ENCODE measurements at regions not wholly inside any gene's neighbourhood (a gene's known extent, or its start where the extent isn't known, plus 50 kb on each side); places are given as distances from the start of the nearest gene placed in this dataset.
"Not testable (repeated sequence)": the region's sequence is repeated elsewhere in the genome, so short reads cannot be mapped to it uniquely, and the experiment has no call there.

DNA sequence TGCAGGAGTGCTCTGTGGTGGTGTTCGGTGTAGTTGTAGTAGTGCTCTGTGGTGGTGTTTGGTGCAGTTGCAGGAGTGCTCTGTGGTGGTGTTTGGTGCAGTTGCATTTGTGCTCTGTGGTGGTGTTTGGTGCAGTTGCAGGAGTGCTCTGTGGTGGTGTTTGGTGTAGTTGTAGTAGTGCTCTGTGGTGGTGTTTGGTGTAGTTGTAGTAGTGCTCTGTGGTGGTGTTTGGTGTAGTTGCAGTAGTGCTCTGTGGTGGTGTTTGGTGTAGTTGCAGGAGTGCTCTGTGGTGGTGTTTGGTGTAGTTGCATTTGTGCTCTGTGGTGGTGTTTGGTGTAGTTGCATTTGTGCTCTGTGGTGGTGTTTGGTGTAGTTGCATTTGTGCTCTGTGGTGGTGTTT is 706.9 kb upstream of the FRG1 start:
- TF ChIP-seq, protein P1, sequence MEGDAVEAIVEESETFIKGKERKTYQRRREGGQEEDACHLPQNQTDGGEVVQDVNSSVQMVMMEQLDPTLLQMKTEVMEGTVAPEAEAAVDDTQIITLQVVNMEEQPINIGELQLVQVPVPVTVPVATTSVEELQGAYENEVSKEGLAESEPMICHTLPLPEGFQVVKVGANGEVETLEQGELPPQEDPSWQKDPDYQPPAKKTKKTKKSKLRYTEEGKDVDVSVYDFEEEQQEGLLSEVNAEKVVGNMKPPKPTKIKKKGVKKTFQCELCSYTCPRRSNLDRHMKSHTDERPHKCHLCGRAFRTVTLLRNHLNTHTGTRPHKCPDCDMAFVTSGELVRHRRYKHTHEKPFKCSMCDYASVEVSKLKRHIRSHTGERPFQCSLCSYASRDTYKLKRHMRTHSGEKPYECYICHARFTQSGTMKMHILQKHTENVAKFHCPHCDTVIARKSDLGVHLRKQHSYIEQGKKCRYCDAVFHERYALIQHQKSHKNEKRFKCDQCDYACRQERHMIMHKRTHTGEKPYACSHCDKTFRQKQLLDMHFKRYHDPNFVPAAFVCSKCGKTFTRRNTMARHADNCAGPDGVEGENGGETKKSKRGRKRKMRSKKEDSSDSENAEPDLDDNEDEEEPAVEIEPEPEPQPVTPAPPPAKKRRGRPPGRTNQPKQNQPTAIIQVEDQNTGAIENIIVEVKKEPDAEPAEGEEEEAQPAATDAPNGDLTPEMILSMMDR (IDR thresholded peaks at IDR 0.05) = not testable (repeated sequence)
- not testable (repeated sequence) for TF ChIP-seq POLR2A (IDR thresholded peaks at IDR 0.05)
